C4-2B (cell line): ENCODE measurements at regions not wholly inside any gene's neighbourhood (a gene's known extent, or its start where the extent isn't known, plus 50 kb on each side); places are given as distances from the start of the nearest gene placed in this dataset.

Experiments
- CTCF ChIP-seq: fragments of 450-650 bp; conservative IDR thresholded peaks from 2 replicates; pipeline ENCODE4 v1.5.1; 2017; ENCODE audit warnings: mild to moderate bottlenecking
- ZFX ChIP-seq: fragments of 450-650 bp; IDR thresholded peaks from 2 replicates; pipeline ENCODE4 v1.6.1; 2017

- TF ChIP-seq CTCF (no peak), ZFX (no peak)
Measured at GRCh38 chr18:78810706-78811105, 168.9 kb upstream of the SALL3 start.
